NCI-H82 (cell line): ENCODE measurements at regions not wholly inside any gene's neighbourhood (a gene's known extent, or its start where the extent isn't known, plus 50 kb on each side); places are given as distances from the start of the nearest gene placed in this dataset.
"Not testable (repeated sequence)": the region's sequence is repeated elsewhere in the genome, so short reads cannot be mapped to it uniquely, and the experiment has no call there.

Experiments
- DNase-seq: peaks from one replicate; lab custom pipeline; 2025; lab: John Stamatoyannopoulos, UW

GRCh38 chr21:9695759-9696158 is 825.6 kb upstream of the TPTE start:
- not testable (repeated sequence) for DNase-seq

DNA sequence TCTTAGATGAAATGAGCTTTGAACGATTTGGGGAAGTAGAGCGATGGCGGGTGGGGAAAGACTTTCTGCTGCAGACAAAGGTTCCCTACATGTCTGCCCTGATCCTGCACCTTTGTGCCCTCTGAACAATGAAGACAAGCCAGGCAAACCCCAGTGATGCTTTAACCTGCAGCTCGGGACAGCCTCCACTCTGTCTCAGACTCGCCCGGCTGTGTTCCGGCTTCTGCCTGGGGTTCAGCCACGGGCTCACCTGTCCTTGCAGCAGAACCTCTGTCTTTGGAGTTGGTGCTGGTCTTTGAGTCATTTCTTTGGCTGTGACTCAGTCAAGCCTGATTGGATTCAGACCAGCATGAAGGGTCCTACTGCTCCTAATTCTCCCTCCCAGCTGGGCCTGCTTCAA is 823.6 kb upstream of the TPTE start:
- DNase-seq = not testable (repeated sequence)

- DNase-seq = not testable (repeated sequence)
Observed at GRCh38 chr21:9705016-9705415, 816.4 kb upstream of the TPTE start.

- DNase-seq = not testable (repeated sequence)
Observed at GRCh38 chr21:9705455-9705854, 815.9 kb upstream of the TPTE start.

DNA sequence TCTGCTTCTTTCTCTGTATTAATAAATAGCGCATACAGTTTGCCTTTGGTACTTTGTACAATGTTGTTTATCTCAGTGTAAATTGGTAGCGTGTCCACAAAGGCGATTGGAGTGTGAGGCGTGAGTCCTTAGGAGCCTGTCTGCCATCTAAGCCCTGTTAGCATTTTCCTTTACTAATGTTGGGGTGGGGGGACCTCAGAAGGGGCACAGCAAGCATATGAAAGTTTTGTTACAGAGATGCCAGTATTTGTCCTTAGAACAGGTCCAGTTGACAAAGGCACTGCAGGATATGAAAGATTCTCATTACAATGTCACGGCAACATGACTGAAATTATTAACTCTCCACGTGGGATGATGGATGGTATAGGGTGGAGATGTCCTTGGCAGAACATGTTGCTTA is 796.8 kb upstream of the TPTE start:
- not testable (repeated sequence) for DNase-seq

DNA sequence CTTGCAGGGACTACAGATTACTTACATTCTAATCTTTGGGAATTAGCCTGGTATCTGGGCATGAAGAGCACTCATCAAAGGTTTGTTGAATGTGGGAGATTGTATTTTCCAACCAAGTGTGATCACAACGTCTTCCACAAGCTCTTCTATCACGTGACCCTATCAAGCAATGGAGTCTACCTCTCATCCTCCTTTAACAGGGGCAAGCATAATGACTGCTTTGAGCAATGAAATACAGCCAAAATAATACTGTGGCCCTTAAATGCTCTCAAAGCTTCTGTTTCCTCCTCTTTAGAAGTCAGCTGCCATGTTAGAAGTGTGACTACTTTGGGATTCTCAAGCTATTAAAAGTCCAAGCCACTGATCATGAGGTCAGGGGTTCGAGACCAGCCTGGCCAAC is 794.2 kb upstream of the TPTE start:
- DNase-seq = not testable (repeated sequence)

DNA sequence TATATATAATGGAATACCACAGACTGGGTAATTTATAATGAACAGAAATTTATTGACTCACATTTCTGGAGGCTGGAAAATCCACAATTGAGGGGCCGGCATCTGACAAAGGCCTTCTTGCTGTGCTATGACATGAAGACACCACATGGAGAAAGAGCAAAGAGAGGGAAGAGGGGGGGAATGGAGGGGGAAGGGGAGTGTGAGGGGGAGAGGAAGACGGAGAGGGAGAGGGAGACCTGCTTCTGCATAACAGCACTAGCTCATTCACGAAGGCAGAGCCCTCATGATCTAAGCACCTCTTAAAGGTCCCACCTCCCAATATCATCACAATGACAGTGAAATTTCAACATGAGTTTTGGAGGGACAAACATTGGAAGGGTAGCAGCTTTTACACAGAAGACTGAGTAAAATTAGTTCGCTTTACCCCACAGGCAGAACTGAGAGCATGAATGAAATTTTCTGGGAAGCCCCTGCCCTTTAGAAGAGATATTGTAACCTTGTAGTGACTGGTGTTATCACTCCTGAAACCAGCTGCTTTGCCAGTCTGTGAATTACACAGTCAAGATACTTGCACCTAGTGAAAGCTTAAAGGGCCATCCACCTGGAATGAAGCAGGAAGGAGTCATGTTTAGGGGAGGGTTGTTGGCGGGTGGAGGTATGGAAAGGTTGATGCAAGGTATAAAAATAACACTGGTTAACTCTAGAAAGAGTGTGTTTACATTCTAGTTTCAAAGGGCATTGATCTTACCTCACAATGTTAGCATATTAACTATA is 793.0 kb upstream of the TPTE start:
- not testable (repeated sequence) for DNase-seq

- DNase-seq = no peak
Observed at GRCh38 chr21:9730866-9731265, 790.5 kb upstream of the TPTE start.

DNA sequence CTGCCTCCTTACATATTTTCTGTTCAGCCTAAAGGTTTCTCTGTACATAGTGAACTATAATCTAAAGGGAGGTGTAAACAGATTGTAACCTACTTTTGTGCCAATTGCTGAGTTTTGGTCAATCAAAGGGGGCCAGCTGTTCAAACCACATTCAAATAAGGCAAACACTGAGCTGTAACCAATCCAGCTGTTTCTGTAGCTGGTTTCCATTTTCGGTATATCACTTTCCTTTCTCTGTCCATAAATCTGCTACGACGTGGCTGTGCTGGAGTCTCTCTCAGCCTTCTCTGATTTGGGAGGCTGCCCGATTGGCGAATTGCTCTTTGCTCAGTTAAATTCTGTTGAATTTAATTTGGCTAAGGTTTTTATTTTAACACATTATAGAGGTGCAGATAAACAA is 790.1 kb upstream of the TPTE start:
- DNase-seq = not testable (repeated sequence)

DNA sequence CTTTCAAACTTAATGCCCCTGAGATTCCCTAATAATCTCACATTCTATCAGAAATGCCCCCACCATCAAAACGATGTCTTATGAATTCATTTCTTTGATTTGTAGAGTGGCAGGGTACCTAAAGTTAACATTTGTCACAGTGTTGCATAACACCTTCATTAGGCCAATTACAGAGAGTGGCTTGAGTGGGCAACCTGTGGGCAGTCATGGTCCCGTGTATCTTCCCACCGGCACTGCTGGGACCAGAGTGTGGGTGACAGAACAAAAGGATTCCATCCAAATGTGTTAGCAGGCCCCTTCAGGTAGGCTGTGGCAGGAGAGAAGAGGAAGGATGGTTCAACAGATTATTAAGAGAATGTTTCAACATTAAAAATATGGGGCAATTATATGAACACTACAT is 788.8 kb upstream of the TPTE start:
- not testable (repeated sequence) for DNase-seq

- DNase-seq = not testable (repeated sequence)
Observed at GRCh38 chr21:9733761-9734558, 787.4 kb upstream of the TPTE start.

DNA sequence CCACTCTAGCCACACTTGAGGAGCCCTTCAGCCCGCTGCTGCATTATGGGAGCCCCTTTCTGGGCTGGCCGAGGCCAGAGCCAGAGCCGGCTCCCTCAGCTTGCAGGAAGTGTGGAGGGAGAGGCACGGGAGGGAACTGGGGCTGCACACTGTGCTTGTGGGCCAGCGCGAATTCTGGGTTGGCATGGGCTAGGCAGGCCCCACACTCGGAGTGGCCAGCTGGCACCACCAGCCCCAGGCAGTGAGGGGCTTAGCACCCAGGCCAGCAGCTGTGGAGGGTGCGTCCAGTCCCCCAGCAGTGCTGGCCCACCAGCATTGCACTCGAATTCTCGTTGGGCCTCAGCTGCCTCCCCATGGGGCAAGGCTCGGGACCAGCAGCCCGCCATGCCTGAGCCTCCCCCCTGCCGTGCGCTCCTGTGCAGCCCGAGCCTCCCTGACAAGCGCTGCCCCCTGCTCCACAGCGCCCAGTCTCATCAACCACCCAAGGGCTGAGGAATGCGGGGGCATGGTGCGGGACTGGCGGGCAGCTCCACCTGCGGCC is 785.9 kb upstream of the TPTE start:
- DNase-seq = no peak

- not testable (repeated sequence) for DNase-seq
Observed at GRCh38 chr21:9737301-9737700, 784.1 kb upstream of the TPTE start.

GRCh38 chr21:9737871-9738515 is 783.4 kb upstream of the TPTE start:
- not testable (repeated sequence) for DNase-seq

GRCh38 chr21:9738527-9738926 is 782.9 kb upstream of the TPTE start:
- DNase-seq = no peak

DNA sequence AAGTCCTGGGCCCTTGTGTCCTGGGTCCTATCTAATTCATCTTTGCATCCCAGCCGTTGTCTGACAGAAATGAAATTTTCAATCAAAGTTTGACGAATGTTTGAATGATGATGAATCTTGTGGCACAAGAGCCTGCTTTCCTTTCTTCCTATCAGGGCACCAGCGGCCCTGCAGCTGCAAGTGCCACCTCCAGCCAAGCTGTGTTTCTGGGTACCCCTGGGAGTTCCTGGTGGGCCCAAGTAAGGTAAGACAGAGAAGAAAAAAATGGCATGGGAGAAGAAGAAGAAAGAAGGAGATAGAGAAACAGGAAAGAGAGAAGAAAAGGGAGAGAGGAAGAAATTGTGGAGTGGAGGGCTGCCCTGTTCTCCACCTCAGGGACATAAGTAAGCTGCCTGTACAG is 782.1 kb upstream of the TPTE start:
- DNase-seq = no peak

DNA sequence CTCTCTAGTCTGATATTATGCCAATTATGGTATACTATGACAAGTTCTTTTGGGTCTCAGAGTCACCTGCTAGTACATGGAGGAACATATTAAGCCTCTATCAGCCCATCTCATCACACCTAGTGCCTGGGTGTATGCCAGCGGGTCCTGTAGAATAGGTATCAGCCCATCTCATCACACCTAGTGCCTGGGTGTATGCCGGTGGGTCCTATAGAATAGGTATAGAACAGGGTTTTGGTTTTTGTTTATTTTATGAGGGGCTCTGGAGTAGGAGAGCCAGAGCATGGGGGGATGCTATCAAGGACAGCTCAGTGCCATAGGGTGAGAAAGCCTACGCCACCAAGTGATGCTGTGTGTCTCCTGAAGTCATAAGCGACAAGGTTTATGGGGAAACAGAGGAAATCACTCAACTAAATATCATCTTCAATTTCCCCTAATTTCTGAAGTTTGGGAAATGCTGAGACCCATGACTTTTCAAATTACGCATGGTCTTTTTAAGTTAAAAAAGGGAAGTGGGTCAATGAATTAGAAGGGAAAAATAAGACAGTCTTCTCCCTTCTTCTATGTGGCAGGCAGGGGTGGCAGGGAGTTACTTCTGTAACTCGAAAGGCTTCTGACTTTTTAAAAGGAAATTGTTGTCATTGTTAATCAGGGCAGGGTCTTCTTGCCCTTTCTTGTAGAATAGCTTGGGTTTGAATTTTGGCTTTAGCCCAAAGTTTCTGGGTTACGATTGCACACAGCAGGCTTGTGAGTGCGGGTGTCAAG is 781.0 kb upstream of the TPTE start:
- not testable (repeated sequence) for DNase-seq

- not testable (repeated sequence) for DNase-seq
Observed at GRCh38 chr21:9740991-9741742, 780.2 kb upstream of the TPTE start.

- DNase-seq = not testable (repeated sequence)
Observed at GRCh38 chr21:9743566-9743965, 777.8 kb upstream of the TPTE start.

DNA sequence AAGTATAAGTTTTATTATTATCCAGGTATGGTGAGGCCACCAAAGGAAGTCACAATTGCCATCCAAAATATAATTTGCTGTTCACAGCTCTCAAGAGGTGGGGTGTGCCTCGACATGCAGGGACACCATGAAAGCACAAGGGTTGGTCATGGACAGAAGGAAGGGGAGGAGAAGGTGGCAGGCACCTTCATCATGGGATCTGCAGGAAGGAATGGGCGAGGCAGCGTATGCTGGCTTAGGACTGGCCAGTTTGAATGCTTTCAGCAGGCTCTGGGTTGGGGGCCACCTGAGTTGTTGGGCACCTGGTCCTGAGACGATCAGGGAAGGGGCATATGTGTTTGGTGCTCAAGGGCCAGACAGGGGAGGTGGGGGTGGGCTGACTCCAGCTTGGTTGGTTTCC is 777.2 kb upstream of the TPTE start:
- DNase-seq = not testable (repeated sequence)

DNA sequence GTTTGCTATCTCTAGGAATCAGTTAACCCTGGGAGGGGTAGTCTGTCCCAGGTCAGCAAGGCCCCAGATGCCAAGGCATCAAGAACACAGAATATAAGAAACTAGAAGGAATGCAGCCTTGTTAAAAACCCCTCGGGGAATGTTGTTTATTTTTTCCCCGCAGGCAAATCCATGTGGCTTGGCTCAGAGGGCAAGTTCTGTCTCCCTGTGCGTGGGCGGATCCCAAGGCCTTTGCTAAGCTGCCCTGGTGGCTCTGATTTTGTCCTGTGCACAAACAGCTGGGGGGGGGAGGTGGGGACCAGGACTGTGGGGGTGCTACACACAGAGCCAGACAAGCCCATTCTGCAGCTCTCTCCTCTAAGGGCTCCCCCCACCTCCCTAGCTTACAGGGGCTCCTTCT is 776.8 kb upstream of the TPTE start:
- DNase-seq = not testable (repeated sequence)
